Activated B cell treated with CpG ODN at 0.5 μM for 24 hours (primary cell): ENCODE measurements at regions not wholly inside any gene's neighbourhood (a gene's known extent, or its start where the extent isn't known, plus 50 kb on each side); places are given as distances from the start of the nearest gene placed in this dataset.

ENCODE experiments used
- ATAC-seq: fragments of 200-7000 bp; cut with Tn5 transposase; one replicate; pipeline ENCODE4 v1.10.0; 2021; ENCODE audit warnings: low read depth, mild to moderate bottlenecking, moderate library complexity
- CTCF ChIA-PET: fragments of 350-600 bp; sonication (Branson Sonifier 250); formaldehyde crosslinking; loops from one replicate; lab custom pipeline; 2021; ENCODE audit warnings: antibody characterized with exemption; lab: Charles Lee
- POLR2A ChIA-PET: fragments of 350-600 bp; sonication (Branson Sonifier 250); formaldehyde crosslinking; loops from one replicate; lab custom pipeline; 2021; ENCODE audit warnings: antibody characterized with exemption; lab: Charles Lee
- DNase-seq: peaks from one replicate; pipeline ENCODE4 v3.0.0; 2022
- H3K27ac Mint-ChIP-seq: one replicate; pipeline ENCODE4 v1.8.0; 2020; ENCODE audit warnings: mixed read lengths
- H3K27me3 Mint-ChIP-seq: one replicate; pipeline ENCODE4 v1.8.0; 2021; ENCODE audit warnings: mixed read lengths
- H3K36me3 Mint-ChIP-seq: one replicate; pipeline ENCODE4 v1.8.0; 2021; ENCODE audit warnings: low read depth, mixed read lengths
- H3K4me1 Mint-ChIP-seq: one replicate; pipeline ENCODE4 v1.8.0; 2021; ENCODE audit warnings: mixed read lengths
- H3K4me3 Mint-ChIP-seq: one replicate; pipeline ENCODE4 v1.8.0; 2020; ENCODE audit warnings: mild to moderate bottlenecking, mixed read lengths
- H3K9me3 Mint-ChIP-seq: one replicate; pipeline ENCODE4 v1.8.0; 2020; ENCODE audit warnings: mixed read lengths
- CTCF ChIP-seq: fragments of 200-600 bp; IDR thresholded peaks from one replicate; pipeline ENCODE4 v1.8.0; 2022; ENCODE audit warnings: antibody characterized with exemption, mild to moderate bottlenecking
- intact Hi-C: fragments of 100-400 bp; cut with micrococcal nuclease; formaldehyde crosslinking; loops from one replicate; pipeline ENCODE4 v1.15.1; 2024

GRCh38 chr3:18902081-18902793, 246.1 kb upstream of the KCNH8 start:
- ATAC-seq (no peak), DNase-seq (no peak)
- Mint-ChIP-seq H3K4me1 (peaks cover 13% of the 10 kb centered on the region), H3K36me3 (no peaks in the 10 kb centered on the region), H3K27ac (no peak overlapping the region), H3K4me3 (no peak overlapping the region), H3K9me3 (no peaks in the 10 kb centered on the region), H3K27me3 (no peaks in the 10 kb centered on the region)
- ChIA-PET POLR2A (no interaction called here), CTCF (no interaction called here)
- intact Hi-C loops, result no loop called here
- TF ChIP-seq CTCF, result no peak

- Mint-ChIP-seq H3K27ac (no peak overlapping the region), H3K9me3 (no peaks in the 10 kb centered on the region), H3K36me3 (no peaks in the 10 kb centered on the region), H3K4me3 (no peak overlapping the region), H3K4me1 (peaks cover 13% of the 10 kb centered on the region), H3K27me3 (no peaks in the 10 kb centered on the region)
- no peak for DNase-seq
- intact Hi-C loops, result no loop called here
- POLR2A ChIA-PET, result no interaction called here
- TF ChIP-seq CTCF, result no peak
- CTCF ChIA-PET, result interaction anchor here (0.5 kb wide), 1 partner anchor 289 kb away, joined by 3 read pairs; no protein-coding TSS in a partner anchor
- ATAC-seq, result no peak
Observed at GRCh38 chr3:18901571-18901970, 246.7 kb upstream of the KCNH8 start.

GRCh38 chr3:18900994-18901393, 247.3 kb upstream of the KCNH8 start:
- Mint-ChIP-seq H3K27ac (no peak overlapping the region), H3K36me3 (no peaks in the 10 kb centered on the region), H3K27me3 (no peaks in the 10 kb centered on the region), H3K4me3 (no peak overlapping the region), H3K9me3 (no peaks in the 10 kb centered on the region), H3K4me1 (peaks cover 13% of the 10 kb centered on the region)
- no peak for TF ChIP-seq CTCF
- ATAC-seq (no peak), DNase-seq (no peak)
- intact Hi-C loops, result no loop called here
- ChIA-PET CTCF (interaction anchor here (0.5 kb wide), 1 partner anchor 289 kb away, joined by 3 read pairs; no protein-coding TSS in a partner anchor), POLR2A (no interaction called here)

- Mint-ChIP-seq H3K27ac (no peak overlapping the region), H3K4me3 (no peak overlapping the region), H3K36me3 (no peaks in the 10 kb centered on the region), H3K9me3 (no peaks in the 10 kb centered on the region), H3K4me1 (peaks cover 13% of the 10 kb centered on the region), H3K27me3 (no peaks in the 10 kb centered on the region)
- ATAC-seq (no peak), DNase-seq (no peak)
- CTCF ChIA-PET, result no interaction called here
- intact Hi-C loops, result no loop called here
- no peak for TF ChIP-seq CTCF
- POLR2A ChIA-PET, result no interaction called here
Observed at GRCh38 chr3:18898911-18899310, 249.4 kb upstream of the KCNH8 start.

GRCh38 chr3:18892756-18893155, 255.6 kb upstream of the KCNH8 start:
- Mint-ChIP-seq H3K9me3 (no peaks in the 10 kb centered on the region), H3K27me3 (peaks cover 3% of the 10 kb centered on the region), H3K36me3 (no peaks in the 10 kb centered on the region), H3K4me3 (no peak overlapping the region), H3K4me1 (no peaks in the 10 kb centered on the region), H3K27ac (no peak overlapping the region)
- POLR2A ChIA-PET, result no interaction called here
- CTCF ChIA-PET, result no interaction called here
- DNase-seq (no peak), ATAC-seq (no peak)
- TF ChIP-seq CTCF, result no peak
- intact Hi-C loops, result no loop called here
